PC-3 (cell line): ENCODE measurements at regions not wholly inside any gene's neighbourhood (a gene's known extent, or its start where the extent isn't known, plus 50 kb on each side); places are given as distances from the start of the nearest gene placed in this dataset.

Source experiments
- EZH2 ChIP-seq: fragments of 300-600 bp; sonication (generic); IDR thresholded peaks from one replicate; pipeline ENCODE4 v1.6.1; 2017; ENCODE audit warnings: antibody characterized with exemption, mild to moderate bottlenecking, low read length; ENCODE audit not compliant: unreplicated experiment
- TF ChIP-seq, protein P1 (sequence below): fragments of 300-600 bp; sonication (generic); conservative IDR thresholded peaks from 2 replicates; pipeline ENCODE4 v1.5.1; 2017; ENCODE audit warnings: antibody characterized with exemption, low read depth, mild to moderate bottlenecking, low read length

DNA sequence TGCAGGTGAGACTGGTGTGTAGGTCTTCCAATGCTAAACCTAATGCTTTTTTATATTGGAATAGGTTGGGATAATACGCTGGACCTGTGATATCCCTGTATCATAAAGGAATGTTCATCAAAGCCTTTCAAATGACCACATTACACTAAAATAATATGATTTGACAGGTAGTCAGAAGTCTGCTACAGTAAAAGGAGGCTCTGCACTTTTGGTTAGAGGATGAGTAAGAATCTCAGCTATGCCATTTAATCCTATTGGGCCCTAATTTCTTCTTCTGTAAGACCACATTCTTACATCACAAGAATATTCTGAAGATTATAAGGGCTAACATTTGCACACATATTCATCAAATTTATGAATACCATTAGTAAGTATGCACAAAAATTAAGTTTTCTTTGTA, 250.5 kb upstream of the FLRT2 start:
- TF ChIP-seq EZH2, result no peak
- TF ChIP-seq, protein P1, sequence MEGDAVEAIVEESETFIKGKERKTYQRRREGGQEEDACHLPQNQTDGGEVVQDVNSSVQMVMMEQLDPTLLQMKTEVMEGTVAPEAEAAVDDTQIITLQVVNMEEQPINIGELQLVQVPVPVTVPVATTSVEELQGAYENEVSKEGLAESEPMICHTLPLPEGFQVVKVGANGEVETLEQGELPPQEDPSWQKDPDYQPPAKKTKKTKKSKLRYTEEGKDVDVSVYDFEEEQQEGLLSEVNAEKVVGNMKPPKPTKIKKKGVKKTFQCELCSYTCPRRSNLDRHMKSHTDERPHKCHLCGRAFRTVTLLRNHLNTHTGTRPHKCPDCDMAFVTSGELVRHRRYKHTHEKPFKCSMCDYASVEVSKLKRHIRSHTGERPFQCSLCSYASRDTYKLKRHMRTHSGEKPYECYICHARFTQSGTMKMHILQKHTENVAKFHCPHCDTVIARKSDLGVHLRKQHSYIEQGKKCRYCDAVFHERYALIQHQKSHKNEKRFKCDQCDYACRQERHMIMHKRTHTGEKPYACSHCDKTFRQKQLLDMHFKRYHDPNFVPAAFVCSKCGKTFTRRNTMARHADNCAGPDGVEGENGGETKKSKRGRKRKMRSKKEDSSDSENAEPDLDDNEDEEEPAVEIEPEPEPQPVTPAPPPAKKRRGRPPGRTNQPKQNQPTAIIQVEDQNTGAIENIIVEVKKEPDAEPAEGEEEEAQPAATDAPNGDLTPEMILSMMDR, result no peak
